Upper lobe of left lung (tissue), 4 donors: ENCODE measurements at regions not wholly inside any gene's neighbourhood (a gene's known extent, or its start where the extent isn't known, plus 50 kb on each side); places are given as distances from the start of the nearest gene placed in this dataset.

Experiments used
- CTCF ChIP-seq, 6 experiments: fragments of 450-650 bp in 4 of 6; fragments of 200-600 bp in 2 of 6; sonication (generic) in 2 of 6; IDR thresholded peaks; one replicate each; pipeline ENCODE4 v1.5.1; 2016 to 2019; ENCODE audit warnings: antibody characterized with exemption in 6 of 6
- EP300 ChIP-seq, 4 donors: sonication (generic); formaldehyde crosslinking; IDR thresholded peaks; one replicate each; pipeline ENCODE4 v1.5.1; 2017; ENCODE audit warnings: antibody characterized with exemption in 4 of 4, control low read depth in 2 of 4
- POLR2A ChIP-seq, 4 donors: fragments of 450-650 bp; IDR thresholded peaks; one replicate each; pipeline ENCODE4 v1.5.1; 2016 to 2017; ENCODE audit warnings: antibody characterized with exemption in 4 of 4, mild to moderate bottlenecking in 2 of 4
- POLR2AphosphoS5 ChIP-seq, 2 donors: sonication (generic); formaldehyde crosslinking; IDR thresholded peaks; one replicate each; pipeline ENCODE4 v1.5.1; 2017; ENCODE audit warnings: antibody characterized with exemption in 2 of 2

DNA sequence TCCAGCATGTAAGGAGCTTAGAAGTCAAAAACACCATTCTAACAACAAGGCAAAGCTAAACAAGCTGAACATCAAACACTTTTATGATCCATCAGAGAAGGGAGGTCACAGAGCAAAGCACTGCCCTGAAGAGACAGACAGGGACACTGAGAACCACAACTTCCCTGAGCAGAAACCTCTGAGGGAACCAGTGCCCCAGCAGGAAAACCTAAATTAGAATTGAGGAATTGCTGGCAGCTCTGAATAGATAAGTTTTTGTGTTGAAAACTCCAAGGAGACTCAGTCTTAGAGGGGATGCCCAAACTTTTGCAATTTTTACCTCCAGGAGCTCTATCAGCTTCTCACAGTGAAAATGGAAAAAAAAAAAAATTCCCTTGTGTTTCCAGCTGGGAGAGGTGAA is 83.0 kb upstream of the MAPK10 start:
- TF ChIP-seq CTCF (IDR thresholded peaks at IDR 0.05) (no peak), EP300 (IDR thresholded peaks at IDR 0.05) (no peak), POLR2A (IDR thresholded peaks at IDR 0.05) (no peak), POLR2AphosphoS5 (IDR thresholded peaks at IDR 0.05) (no peak)
